GM20000 (cell line): ENCODE measurements at regions not wholly inside any gene's neighbourhood (a gene's known extent, or its start where the extent isn't known, plus 50 kb on each side); places are given as distances from the start of the nearest gene placed in this dataset.

Experiments
- DNase-seq: peaks from one replicate; pipeline ENCODE4 v3.0.0; 2012; ENCODE audit warnings: low spot score
- TF ChIP-seq, protein P1 (sequence below): IDR thresholded peaks from 2 replicates; pipeline ENCODE4 v1.5.1; 2012; ENCODE audit warnings: mild to moderate bottlenecking, control low read depth; ENCODE audit errors: extremely low read depth, missing control alignments

GRCh38 chr12:78759367-78759766 is 105.2 kb upstream of the SYT1 start:
- TF ChIP-seq, protein P1, sequence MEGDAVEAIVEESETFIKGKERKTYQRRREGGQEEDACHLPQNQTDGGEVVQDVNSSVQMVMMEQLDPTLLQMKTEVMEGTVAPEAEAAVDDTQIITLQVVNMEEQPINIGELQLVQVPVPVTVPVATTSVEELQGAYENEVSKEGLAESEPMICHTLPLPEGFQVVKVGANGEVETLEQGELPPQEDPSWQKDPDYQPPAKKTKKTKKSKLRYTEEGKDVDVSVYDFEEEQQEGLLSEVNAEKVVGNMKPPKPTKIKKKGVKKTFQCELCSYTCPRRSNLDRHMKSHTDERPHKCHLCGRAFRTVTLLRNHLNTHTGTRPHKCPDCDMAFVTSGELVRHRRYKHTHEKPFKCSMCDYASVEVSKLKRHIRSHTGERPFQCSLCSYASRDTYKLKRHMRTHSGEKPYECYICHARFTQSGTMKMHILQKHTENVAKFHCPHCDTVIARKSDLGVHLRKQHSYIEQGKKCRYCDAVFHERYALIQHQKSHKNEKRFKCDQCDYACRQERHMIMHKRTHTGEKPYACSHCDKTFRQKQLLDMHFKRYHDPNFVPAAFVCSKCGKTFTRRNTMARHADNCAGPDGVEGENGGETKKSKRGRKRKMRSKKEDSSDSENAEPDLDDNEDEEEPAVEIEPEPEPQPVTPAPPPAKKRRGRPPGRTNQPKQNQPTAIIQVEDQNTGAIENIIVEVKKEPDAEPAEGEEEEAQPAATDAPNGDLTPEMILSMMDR: no peak
- no peak for DNase-seq

DNA sequence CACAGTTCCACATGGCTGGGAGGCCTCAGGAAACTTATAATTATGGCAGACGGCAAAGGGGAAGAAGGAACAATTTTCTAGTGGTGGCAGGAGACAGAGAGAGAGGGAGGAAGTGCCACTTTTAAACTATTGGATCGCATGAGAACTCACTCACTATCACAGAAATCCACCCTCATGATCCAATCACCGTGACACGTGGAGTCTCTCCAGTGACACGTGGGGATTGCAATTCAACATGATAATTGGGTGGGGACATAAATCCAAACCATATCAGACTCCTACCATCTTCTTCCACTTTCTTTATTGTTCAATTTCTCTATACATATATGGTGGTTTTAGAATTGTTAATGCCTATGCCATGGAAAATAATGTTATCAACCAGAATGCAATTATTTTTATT is 103.7 kb upstream of the SYT1 start:
- TF ChIP-seq, protein P1: no peak
- no peak for DNase-seq

DNA sequence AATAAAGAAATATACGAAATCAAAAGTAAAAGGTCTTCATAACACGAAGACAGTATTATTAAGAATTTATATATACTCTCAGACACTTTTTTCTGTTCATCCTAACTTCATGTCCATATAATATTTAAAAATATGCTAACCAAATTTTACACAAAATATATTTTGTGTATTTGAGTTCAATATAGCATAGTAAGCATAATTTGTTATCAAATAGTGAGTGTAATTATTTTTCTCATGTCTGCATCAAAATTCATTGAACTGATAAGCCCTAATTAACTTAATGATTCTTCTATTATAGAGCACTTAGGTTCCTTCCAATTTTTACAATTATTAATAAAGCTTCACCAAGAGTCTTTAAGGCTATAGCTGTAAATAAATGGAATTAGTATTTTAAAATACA is 99.7 kb upstream of the SYT1 start:
- DNase-seq: no peak
- TF ChIP-seq, protein P1: no peak

DNA sequence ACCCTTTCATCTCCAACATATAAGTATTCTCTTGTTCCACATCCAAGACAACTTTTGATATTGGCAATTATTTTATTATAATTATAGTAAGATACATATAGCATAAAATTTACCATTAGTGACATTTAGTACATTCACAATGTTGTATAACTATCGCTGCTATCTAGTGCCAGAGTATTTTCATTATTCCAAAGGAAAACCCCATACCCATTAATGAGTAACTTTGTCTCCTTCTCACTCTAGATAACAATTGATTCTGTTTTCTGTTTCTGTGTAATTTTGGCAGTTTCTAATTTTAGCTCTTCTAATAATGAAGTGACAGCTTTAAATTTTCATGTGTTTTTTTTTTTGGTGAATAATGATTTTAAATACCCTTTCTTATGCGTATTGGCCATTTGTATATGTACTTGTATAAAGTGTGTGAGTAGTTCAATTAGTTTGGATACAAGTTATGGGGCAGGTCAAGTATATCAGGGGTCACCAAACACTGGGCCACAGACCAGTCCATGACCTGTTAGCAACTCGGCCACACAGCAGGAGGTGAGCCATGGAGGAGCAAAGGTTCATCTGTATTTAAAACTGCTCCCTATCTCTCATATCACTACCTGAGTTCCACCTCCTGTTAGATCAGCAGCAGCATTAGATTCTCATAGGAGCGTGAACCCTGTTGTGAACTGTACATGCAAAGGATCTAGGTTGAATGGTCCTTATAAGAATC is 97.2 kb upstream of the SYT1 start:
- no peak for DNase-seq

DNA sequence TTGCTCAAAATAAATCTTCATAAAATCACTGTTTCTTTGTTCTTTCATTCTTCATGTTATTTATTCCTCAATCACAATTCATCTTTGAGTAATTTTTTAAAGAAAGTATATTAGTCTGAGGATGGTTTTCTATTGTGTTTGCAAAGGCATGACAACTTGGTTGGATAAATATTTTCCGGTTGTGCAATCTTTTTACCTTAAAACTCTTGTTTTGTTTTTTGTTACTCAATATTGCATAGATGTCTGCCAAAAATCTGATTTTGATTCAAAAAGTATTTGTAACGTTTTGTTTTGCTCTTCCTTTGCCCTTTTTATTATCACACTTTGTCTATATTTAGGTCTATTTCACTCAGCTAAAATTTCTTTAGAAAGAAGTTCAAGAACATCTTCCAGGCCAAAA is 86.2 kb upstream of the SYT1 start:
- TF ChIP-seq, protein P1: no peak
- DNase-seq: no peak

More for the DNA sequence above, 97.2 kb upstream of the SYT1 start:
- TF ChIP-seq, protein P1: no peak

GRCh38 chr12:78787576-78787975 is 77.0 kb upstream of the SYT1 start:
- TF ChIP-seq, protein P1: no peak

DNA sequence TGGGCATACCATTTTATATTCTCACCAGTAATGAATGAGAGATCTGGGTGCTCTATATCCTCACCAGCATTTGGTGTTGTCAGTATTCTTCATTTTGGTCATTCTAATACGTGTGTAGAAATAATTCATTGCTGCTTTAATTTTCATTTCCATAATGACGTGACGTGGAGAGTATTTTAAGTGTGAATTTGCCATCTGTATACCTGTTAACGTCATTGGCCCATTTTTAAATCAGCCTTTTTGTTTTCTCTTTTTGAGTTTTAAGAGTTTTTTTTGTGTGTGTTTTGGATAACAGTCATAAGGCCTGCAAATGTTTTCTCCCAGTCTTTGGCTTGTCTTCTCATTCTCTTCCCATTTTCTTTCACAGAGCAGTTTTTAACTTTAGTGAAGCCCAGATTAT is 74.4 kb upstream of the SYT1 start:
- TF ChIP-seq, protein P1: no peak
- DNase-seq: no peak

More at GRCh38 chr12:78787576-78787975, 77.0 kb upstream of the SYT1 start:
- no peak for DNase-seq
